ENCODE measurements at regions not wholly inside any gene's neighbourhood (a gene's known extent, or its start where the extent isn't known, plus 50 kb on each side); places are given as distances from the start of the nearest gene placed in this dataset.

- no peak for TF ChIP-seq CTCF (IDR thresholded peaks at IDR 0.05; ENCODE audit: low read depth, low read length, poor library complexity, severe bottlenecking)
- no peak for TF ChIP-seq EZH2phosphoT487 (IDR thresholded peaks at IDR 0.05; ENCODE audit: borderline replicate concordance, low read length)
Observed at GRCh38 chr6:14633479-14633878, 515.9 kb downstream of the CD83 start.
